Duodenal mucosa (tissue), 2 donors: ENCODE measurements at regions not wholly inside any gene's neighbourhood (a gene's known extent, or its start where the extent isn't known, plus 50 kb on each side); places are given as distances from the start of the nearest gene placed in this dataset.

Experiments
- H3K27ac ChIP-seq: one replicate; pipeline ENCODE4 v1.7.0; 2013; ENCODE audit warnings: low read depth, low read length
- H3K27me3 ChIP-seq, 2 donors: one replicate each; pipeline ENCODE4 v1.7.0; 2013; ENCODE audit warnings: low read length in 2 of 2, control low read depth in 1 of 2; ENCODE audit not compliant: insufficient read depth in 2 of 2, control insufficient read depth in 1 of 2
- H3K36me3 ChIP-seq, 2 donors: one replicate each; pipeline ENCODE4 v1.7.0; 2013; ENCODE audit warnings: low read length in 2 of 2, control low read depth in 1 of 2; ENCODE audit not compliant: insufficient read depth in 2 of 2, control insufficient read depth in 1 of 2
- H3K4me1 ChIP-seq, 2 donors: one replicate each; pipeline ENCODE4 v1.7.0; 2013; ENCODE audit warnings: low read length in 2 of 2, control low read depth in 1 of 2; ENCODE audit not compliant: insufficient read depth in 2 of 2, control insufficient read depth in 1 of 2
- H3K4me3 ChIP-seq, 2 donors: one replicate each; pipeline ENCODE4 v1.7.0; 2013; ENCODE audit warnings: low read length in 2 of 2, low read depth in 1 of 2
- H3K9ac ChIP-seq, 2 donors: one replicate each; pipeline ENCODE4 v1.7.0; 2013; ENCODE audit warnings: low read length in 2 of 2, low read depth in 1 of 2
- H3K9me3 ChIP-seq, 2 donors: one replicate each; pipeline ENCODE4 v1.7.0; 2013; ENCODE audit warnings: low read length in 2 of 2, control low read depth in 1 of 2; ENCODE audit not compliant: control insufficient read depth in 1 of 2

DNA sequence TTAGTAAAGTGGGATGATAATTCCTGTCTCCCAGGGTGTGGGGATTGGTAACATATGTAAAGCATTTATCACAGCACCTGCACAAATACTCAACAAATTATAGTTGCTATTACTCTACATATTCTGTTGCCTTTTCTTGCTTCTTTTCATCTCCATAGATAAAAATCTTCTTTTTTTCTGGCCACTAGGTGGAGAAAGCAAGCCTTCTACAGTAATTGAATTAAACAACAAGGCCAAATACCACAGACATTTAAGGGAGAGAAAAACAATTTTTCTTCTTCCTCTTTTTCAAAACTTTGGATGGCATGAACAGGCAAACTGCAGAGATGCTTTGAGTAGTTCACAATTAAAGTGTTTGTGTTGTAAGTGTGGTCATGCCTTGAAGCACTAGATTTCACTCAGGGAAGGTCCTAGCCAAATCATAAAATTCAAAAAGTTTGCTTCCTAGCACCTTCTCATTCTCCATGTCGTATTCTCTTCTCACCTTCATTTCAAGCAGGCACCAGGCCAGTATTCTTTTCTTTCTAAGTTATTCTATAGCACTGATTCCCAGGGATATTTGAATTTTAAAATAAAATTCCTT, 493.4 kb upstream of the TGFBR2 start:
- no peaks in the 10 kb centered on the region for H3K27me3 ChIP-seq

DNA sequence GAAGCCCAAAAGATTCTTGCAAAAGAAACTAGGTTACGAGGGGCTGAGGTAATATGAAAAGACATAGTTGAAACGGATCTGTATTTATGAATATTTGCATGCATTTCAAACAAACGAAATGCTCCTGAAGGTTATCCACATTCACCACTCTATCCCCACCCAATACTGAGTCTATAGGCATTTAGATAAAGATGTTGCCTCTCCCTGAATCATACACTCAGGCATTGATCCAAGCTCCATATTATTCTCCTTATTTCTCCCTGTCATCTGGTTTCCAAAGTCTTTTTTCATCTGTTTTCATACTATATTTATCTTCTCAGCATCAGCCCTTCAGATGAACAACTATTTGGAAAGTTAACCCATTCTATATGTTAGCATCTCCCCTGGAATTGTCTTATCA, 492.5 kb upstream of the TGFBR2 start:
- Histone ChIP-seq H3K27me3 (no peaks in the 10 kb centered on the region), H3K9ac (no peak overlapping the region), H3K27ac (no peak overlapping the region), H3K4me3 (no peak overlapping the region), H3K36me3 (no peaks in the 10 kb centered on the region), H3K9me3 (no peaks in the 10 kb centered on the region), H3K4me1 (peaks cover 0 to 4% of the 10 kb centered on the region in 2 donors)

More for the DNA sequence above, 493.4 kb upstream of the TGFBR2 start:
- Histone ChIP-seq H3K36me3 (no peaks in the 10 kb centered on the region), H3K4me1 (peaks cover 0 to 4% of the 10 kb centered on the region in 2 donors), H3K27ac (no peak overlapping the region), H3K9me3 (no peaks in the 10 kb centered on the region), H3K9ac (no peak overlapping the region), H3K4me3 (no peak overlapping the region)

DNA sequence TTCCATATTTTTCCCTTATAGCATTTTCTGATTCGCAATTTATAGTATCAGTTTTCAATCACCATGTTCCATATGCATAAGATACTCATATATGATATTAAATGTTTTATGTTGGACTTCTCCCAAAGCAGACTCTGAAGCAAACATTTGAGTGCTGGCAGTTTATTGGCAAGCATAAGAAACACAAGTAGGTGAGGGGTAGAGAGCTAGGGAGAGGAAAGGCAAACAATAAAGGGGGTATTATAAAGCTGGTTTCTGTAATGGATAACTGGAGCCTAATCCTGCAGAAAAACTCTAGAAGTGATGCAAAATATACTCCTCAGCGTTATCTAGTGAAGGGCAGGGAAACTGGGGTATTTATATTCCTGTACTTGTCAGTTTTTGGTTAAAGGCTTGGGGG, 491.5 kb upstream of the TGFBR2 start:
- Histone ChIP-seq H3K27me3 (no peaks in the 10 kb centered on the region), H3K9ac (no peak overlapping the region), H3K4me1 (peaks cover 0 to 4% of the 10 kb centered on the region in 2 donors), H3K36me3 (no peaks in the 10 kb centered on the region), H3K9me3 (no peaks in the 10 kb centered on the region), H3K4me3 (no peak overlapping the region), H3K27ac (no peak overlapping the region)

DNA sequence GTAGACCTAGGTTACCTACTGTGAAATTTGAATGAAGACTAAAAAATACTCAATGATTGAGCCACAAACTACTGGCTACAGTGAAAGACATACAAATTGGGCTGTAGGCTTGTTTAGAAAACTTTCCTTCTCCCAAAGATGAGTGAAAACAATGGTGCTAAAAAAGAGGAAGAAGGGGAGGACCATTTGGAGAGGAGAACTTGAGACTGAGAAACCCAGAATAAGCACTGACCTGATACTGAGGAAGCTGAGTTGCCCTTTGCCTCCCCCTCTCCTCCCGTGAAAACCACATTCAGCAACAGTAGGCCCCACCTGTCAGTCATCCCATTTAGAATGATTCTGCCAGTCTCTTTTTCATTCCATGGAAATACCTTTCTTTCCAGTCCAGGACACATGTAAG, 484.0 kb upstream of the TGFBR2 start:
- H3K36me3 ChIP-seq: no peaks in the 10 kb centered on the region
- H3K4me3 ChIP-seq: no peak overlapping the region
- no peaks in the 10 kb centered on the region for H3K4me1 ChIP-seq
- no peaks in the 10 kb centered on the region for H3K9me3 ChIP-seq
- no peak overlapping the region for H3K27ac ChIP-seq
- H3K27me3 ChIP-seq: no peaks in the 10 kb centered on the region
- H3K9ac ChIP-seq: no peak overlapping the region

DNA sequence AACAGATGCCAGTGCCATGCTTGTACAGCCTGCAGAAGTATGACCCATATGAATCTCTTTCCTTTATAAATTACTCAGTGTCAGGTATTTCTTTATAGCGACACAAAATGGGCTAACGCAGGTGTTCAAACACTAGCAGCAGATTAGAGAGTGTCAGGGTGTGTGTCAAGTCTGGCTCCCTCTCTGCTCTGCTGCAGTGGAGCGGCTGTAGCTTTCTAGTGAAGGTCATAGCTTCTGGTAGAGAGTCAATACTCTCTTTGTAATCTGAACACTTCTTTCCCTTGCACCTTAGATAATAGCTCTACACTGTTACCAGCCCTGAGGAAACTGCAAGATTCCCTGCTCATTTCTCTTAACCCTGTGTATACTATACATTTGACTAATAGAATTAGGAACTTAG, 483.2 kb upstream of the TGFBR2 start:
- no peak overlapping the region for H3K27ac ChIP-seq
- no peaks in the 10 kb centered on the region for H3K4me1 ChIP-seq
- H3K9ac ChIP-seq: no peak overlapping the region
- H3K4me3 ChIP-seq: no peak overlapping the region
- no peaks in the 10 kb centered on the region for H3K36me3 ChIP-seq
- no peaks in the 10 kb centered on the region for H3K27me3 ChIP-seq
- no peaks in the 10 kb centered on the region for H3K9me3 ChIP-seq

DNA sequence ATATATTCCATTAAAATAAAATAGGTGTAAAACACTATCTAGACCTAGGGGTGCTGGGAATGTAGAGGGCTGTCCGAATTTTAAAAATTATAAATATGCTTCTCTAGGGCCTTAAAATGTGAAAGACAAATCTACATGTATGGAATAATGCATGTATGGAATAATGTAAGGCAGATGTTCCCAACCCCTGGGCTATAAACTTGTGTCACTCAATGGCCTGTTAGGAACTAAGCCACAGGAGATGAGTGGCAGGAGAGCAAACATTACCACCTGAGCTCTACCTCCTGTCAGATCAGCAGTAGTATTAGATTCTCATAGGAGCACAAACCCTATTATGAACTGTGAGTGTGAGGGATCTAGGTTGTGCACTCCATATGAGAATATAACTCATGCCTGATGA, 482.6 kb upstream of the TGFBR2 start:
- Histone ChIP-seq H3K27me3 (no peaks in the 10 kb centered on the region), H3K4me3 (no peak overlapping the region), H3K27ac (no peak overlapping the region), H3K36me3 (no peaks in the 10 kb centered on the region), H3K9me3 (no peaks in the 10 kb centered on the region), H3K4me1 (no peaks in the 10 kb centered on the region), H3K9ac (no peak overlapping the region)

DNA sequence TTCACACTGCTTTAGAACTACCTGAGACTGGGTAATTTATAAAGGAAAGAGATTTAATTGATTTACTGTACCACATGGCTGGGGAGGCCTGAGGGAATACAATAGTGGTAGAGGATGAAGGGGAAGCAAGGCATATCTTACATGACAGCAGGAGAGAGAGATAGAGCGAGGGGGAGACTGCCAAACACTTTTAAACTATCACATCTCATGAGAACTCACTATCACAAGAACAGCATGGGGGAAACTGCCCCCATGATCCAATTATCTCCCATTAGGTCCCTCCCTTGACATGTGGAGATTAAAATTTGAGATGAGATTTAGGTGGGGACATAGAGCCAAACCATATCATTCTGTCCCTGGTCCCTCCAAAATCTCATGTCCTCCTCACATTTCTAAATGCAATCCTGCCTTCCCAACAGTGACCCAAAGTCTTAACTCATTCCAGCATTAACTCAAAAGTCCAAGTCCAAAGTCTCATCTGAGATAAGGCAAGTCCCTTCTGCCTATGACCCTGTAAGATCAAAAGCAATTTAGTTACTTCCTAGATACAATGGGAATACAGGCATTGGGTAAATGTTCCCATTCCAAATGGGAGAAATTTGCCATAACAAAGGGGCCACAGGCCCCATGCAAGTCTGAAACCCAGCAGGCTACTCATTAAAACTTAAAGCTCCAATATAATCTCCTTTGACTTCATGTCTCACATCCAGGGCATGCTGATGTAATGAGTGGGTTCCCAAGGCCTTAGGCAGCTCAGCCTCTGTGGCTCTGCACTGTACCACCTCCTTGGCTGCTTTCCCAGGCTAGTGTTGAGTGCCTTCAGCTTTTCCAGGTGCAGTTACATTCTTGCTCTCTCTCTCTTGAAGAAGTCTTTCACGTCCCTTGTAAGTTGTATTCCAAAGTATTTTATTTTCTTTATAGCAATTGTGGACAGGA, 481.7 kb upstream of the TGFBR2 start:
- Histone ChIP-seq H3K36me3 (no peaks in the 10 kb centered on the region), H3K9me3 (no peaks in the 10 kb centered on the region), H3K9ac (no peak overlapping the region), H3K4me1 (no peaks in the 10 kb centered on the region), H3K27me3 (no peaks in the 10 kb centered on the region), H3K4me3 (no peak overlapping the region), H3K27ac (no peak overlapping the region)

DNA sequence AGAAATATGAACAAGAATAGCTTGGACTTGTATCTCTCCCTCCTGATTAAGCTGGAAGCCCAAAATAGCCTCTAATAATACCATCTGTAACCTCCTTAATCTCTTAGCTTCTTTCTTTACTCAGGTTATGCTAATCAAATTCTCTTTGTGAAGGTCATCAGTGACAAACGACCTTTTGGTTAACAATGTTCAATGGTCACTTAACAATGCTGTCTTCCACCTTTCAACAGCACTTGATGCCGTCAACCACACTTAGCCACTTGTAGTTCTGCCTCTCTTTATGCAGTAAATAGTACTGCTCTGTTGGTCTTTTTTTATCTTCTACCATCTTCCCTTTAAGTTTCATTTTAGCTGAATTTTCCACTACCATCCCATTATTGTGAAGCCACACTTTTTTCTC, 476.6 kb upstream of the TGFBR2 start:
- H3K4me3 ChIP-seq: no peak overlapping the region

DNA sequence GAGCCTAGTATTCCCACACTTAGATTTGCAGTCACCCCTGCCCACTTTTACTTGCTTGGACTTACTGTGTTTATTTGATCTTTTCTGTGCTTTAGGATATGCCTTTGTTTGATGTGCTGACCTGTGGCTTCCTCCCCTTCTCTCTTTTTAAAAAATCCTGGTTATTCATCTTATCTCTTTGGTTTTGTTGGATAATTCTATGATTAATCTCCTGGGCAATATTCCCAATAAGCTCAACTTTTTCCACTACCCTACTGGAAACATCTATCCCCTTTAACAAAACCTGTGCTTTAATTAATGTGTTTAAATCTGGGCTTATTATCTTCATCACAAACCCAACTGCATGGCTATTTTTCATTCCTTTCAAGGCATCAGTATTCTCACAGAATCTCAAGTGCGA, 476.0 kb upstream of the TGFBR2 start:
- Histone ChIP-seq H3K4me3 (no peak overlapping the region), H3K27me3 (no peaks in the 10 kb centered on the region), H3K9ac (no peak overlapping the region), H3K4me1 (no peaks in the 10 kb centered on the region), H3K9me3 (no peaks in the 10 kb centered on the region), H3K36me3 (no peaks in the 10 kb centered on the region), H3K27ac (no peak overlapping the region)

More for the DNA sequence above, 476.6 kb upstream of the TGFBR2 start:
- H3K9me3 ChIP-seq: no peaks in the 10 kb centered on the region
- no peak overlapping the region for H3K9ac ChIP-seq
- no peaks in the 10 kb centered on the region for H3K27me3 ChIP-seq
- no peaks in the 10 kb centered on the region for H3K36me3 ChIP-seq
- no peak overlapping the region for H3K27ac ChIP-seq
- no peaks in the 10 kb centered on the region for H3K4me1 ChIP-seq

DNA sequence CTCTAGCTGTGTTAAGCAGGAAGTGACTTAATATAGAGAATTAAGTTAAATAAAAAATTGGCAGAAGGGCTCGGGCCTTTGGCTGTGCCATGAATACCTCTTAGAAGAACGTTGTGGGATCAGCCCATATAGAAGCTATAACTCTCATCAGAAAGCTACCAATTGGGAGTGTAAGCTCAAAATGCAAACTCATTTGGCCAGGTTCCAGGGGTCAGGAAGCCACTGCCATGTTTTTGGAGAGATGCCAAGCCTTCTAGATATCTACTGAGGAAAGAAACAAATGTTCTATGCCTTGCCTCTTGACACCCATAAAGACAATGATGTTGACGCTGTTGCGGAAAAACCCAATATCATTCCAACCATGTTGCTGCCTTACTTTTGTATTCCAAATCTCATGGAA, 475.2 kb upstream of the TGFBR2 start:
- Histone ChIP-seq H3K9ac (no peak overlapping the region), H3K36me3 (no peaks in the 10 kb centered on the region), H3K27me3 (no peaks in the 10 kb centered on the region), H3K9me3 (no peaks in the 10 kb centered on the region), H3K4me1 (no peaks in the 10 kb centered on the region), H3K4me3 (no peak overlapping the region), H3K27ac (no peak overlapping the region)
